ENCODE measurements at regions not wholly inside any gene's neighbourhood (a gene's known extent, or its start where the extent isn't known, plus 50 kb on each side); places are given as distances from the start of the nearest gene placed in this dataset.
"Not testable (repeated sequence)": the region's sequence is repeated elsewhere in the genome, so short reads cannot be mapped to it uniquely, and the experiment has no call there.

GRCh38 chr2:215652388-215652787 lies 216.5 kb upstream of the FN1 start:
- DNase-seq, result peak; percentile 66

- no peak for DNase-seq
Measured at GRCh38 chr2:215651412-215651811, 215.5 kb upstream of the FN1 start.

GRCh38 chr2:215644233-215644897 lies 208.5 kb upstream of the FN1 start:
- DNase-seq, result no peak

- no peak for DNase-seq
Measured at GRCh38 chr2:215638687-215639086, 202.8 kb upstream of the FN1 start.

- peak; percentile 53 for DNase-seq
Measured at GRCh38 chr2:215637651-215638050, 201.8 kb upstream of the FN1 start.

- DNase-seq, result no peak
Measured at GRCh38 chr2:215636816-215637215, 200.9 kb upstream of the FN1 start.

- peak; percentile 46 for DNase-seq
Measured at GRCh38 chr2:215635788-215636139, 199.9 kb upstream of the FN1 start.

- no peak for DNase-seq
Measured at GRCh38 chr2:215635071-215635787, 199.4 kb upstream of the FN1 start.

- DNase-seq, result no peak
Measured at GRCh38 chr2:215633360-215633759, 197.5 kb upstream of the FN1 start.

GRCh38 chr2:215631696-215632095 lies 195.8 kb upstream of the FN1 start:
- no peak for DNase-seq

GRCh38 chr2:215630796-215631195 lies 194.9 kb upstream of the FN1 start:
- not testable (repeated sequence) for DNase-seq

- no peak for DNase-seq
Measured at GRCh38 chr2:215627771-215628170, 191.9 kb upstream of the FN1 start.

- peak; percentile 83 for DNase-seq
Measured at GRCh38 chr2:215626812-215627281, 191.0 kb upstream of the FN1 start.

- no peak for DNase-seq
Measured at GRCh38 chr2:215626063-215626462, 190.2 kb upstream of the FN1 start.

- no peak for DNase-seq
Measured at GRCh38 chr2:215625207-215625606, 189.3 kb upstream of the FN1 start.

GRCh38 chr2:215624423-215624829 lies 188.6 kb upstream of the FN1 start:
- DNase-seq, result peak; percentile 94

- no peak for DNase-seq
Measured at GRCh38 chr2:215622837-215623236, 187.0 kb upstream of the FN1 start.

GRCh38 chr2:215621381-215621780 lies 185.5 kb upstream of the FN1 start:
- DNase-seq, result peak; percentile 30

- no peak for DNase-seq
Measured at GRCh38 chr2:215620528-215620927, 184.7 kb upstream of the FN1 start.

- DNase-seq, result no peak
Measured at GRCh38 chr2:215619989-215620388, 184.1 kb upstream of the FN1 start.

GRCh38 chr2:215619022-215619958 lies 183.4 kb upstream of the FN1 start:
- peak; percentile 82 for DNase-seq

GRCh38 chr2:215618145-215618544 lies 182.3 kb upstream of the FN1 start:
- no peak for DNase-seq

- no peak for DNase-seq
Measured at GRCh38 chr2:215617060-215617824, 181.4 kb upstream of the FN1 start.
